Hepatocyte (in vitro differentiated cells): ENCODE measurements at regions not wholly inside any gene's neighbourhood (a gene's known extent, or its start where the extent isn't known, plus 50 kb on each side); places are given as distances from the start of the nearest gene placed in this dataset.
"Not testable (repeated sequence)": the region's sequence is repeated elsewhere in the genome, so short reads cannot be mapped to it uniquely, and the experiment has no call there.

Source experiments
- DNase-seq: peaks from one replicate; pipeline ENCODE4 v3.0.0-alpha.2; 2016; ENCODE audit warnings: low spot score
- H2AFZ ChIP-seq: fragments of 200-600 bp; sonication (generic); 2 replicates; pipeline ENCODE4 v1.6.0; 2016; ENCODE audit warnings: antibody characterized with exemption, mild to moderate bottlenecking
- H3K27ac ChIP-seq: fragments of 200-600 bp; sonication (generic); 2 replicates; pipeline ENCODE4 v1.5.1; 2016; ENCODE audit warnings: mild to moderate bottlenecking
- H3K27me3 ChIP-seq: fragments of 200-600 bp; sonication (generic); 2 replicates; pipeline ENCODE4 v1.6.1; 2016
- H3K36me3 ChIP-seq: fragments of 200-600 bp; sonication (generic); replicated peaks from 2 replicates; pipeline ENCODE4 v1.5.1; 2016; ENCODE audit warnings: low read depth; ENCODE audit not compliant: insufficient read depth
- H3K4me1 ChIP-seq: fragments of 200-600 bp; sonication (generic); 2 replicates; pipeline ENCODE4 v1.5.1; 2016; ENCODE audit warnings: mild to moderate bottlenecking, moderate library complexity; ENCODE audit not compliant: insufficient read depth
- H3K4me2 ChIP-seq: fragments of 200-600 bp; sonication (generic); 2 replicates; pipeline ENCODE4 v1.6.0; 2016
- H3K4me3 ChIP-seq: fragments of 200-600 bp; sonication (generic); 2 replicates; pipeline ENCODE4 v1.5.1; 2016; ENCODE audit warnings: mild to moderate bottlenecking
- H3K79me2 ChIP-seq: fragments of 200-600 bp; sonication (generic); 2 replicates; pipeline ENCODE4 v1.6.0; 2017; ENCODE audit warnings: mild to moderate bottlenecking
- H3K9me2 ChIP-seq: fragments of 200-600 bp; sonication (generic); replicated peaks from 2 replicates; pipeline ENCODE4 v1.6.0; 2017; ENCODE audit warnings: mild to moderate bottlenecking; ENCODE audit not compliant: insufficient read depth
- H3K9me3 ChIP-seq: fragments of 200-600 bp; sonication (generic); 2 replicates; pipeline ENCODE4 v1.5.1; 2016; ENCODE audit warnings: low read depth, mild to moderate bottlenecking
- H4K20me1 ChIP-seq: fragments of 200-600 bp; sonication (generic); 2 replicates; pipeline ENCODE4 v1.6.0; 2016; ENCODE audit warnings: mild to moderate bottlenecking; ENCODE audit not compliant: insufficient read depth, poor library complexity, severe bottlenecking
- CTCF ChIP-seq: fragments of 200-600 bp; sonication (generic); IDR thresholded peaks from 2 replicates; pipeline ENCODE4 v1.5.1; 2016; ENCODE audit warnings: antibody characterized with exemption, mild to moderate bottlenecking; ENCODE audit not compliant: poor library complexity
- EZH2 ChIP-seq: fragments of 200-600 bp; sonication (generic); IDR thresholded peaks from 2 replicates; pipeline ENCODE4 v1.6.1; 2016; ENCODE audit warnings: antibody characterized with exemption, mild to moderate bottlenecking, borderline replicate concordance
- EZH2phosphoT487 ChIP-seq: fragments of 200-600 bp; sonication (generic); IDR thresholded peaks from one replicate; pipeline ENCODE4 v1.6.1; 2018; ENCODE audit warnings: antibody characterized with exemption, mild to moderate bottlenecking, low read depth, moderate library complexity; ENCODE audit not compliant: unreplicated experiment, severe bottlenecking
- WGBS: methylation state at CpG from one replicate; pipeline ENCODE4 v1.1.6; 2016; ENCODE audit warnings: low lambda C conversion rate; ENCODE audit errors: missing lambda C conversion rate; 5-methylcytosine and 5-hydroxymethylcytosine counted together

GRCh38 chrX:93868289-93868965 lies 194.4 kb downstream of the FAM133A start:
- H3K9me2 ChIP-seq = no peaks in the 10 kb centered on the region
- H3K36me3 ChIP-seq = no peaks in the 10 kb centered on the region
- no peak for DNase-seq
- no peak overlapping the region for H3K4me3 ChIP-seq
- H3K9me3 ChIP-seq = no peaks in the 10 kb centered on the region
- whole genome bisulfite sequencing = 89% methylated on average over 9 of the region's 9 CpGs
- no peaks in the 10 kb centered on the region for H3K4me1 ChIP-seq
- no peak overlapping the region for H3K4me2 ChIP-seq
- H3K27ac ChIP-seq = no peak overlapping the region
- H3K79me2 ChIP-seq = no peaks in the 10 kb centered on the region
- no peaks in the 10 kb centered on the region for H3K27me3 ChIP-seq
- no peaks in the 10 kb centered on the region for H4K20me1 ChIP-seq
- no peak overlapping the region for H2AFZ ChIP-seq
- no peak for TF ChIP-seq CTCF

GRCh38 chrX:93874554-93874953 lies 200.5 kb downstream of the FAM133A start:
- H3K27ac ChIP-seq = no peak overlapping the region
- H3K27me3 ChIP-seq = no peaks in the 10 kb centered on the region
- H4K20me1 ChIP-seq = no peaks in the 10 kb centered on the region
- no peaks in the 10 kb centered on the region for H3K36me3 ChIP-seq
- H2AFZ ChIP-seq = no peak overlapping the region
- WGBS = 14% methylated on average over 4 of the region's 4 CpGs
- peaks cover 4% of the 10 kb centered on the region for H3K9me3 ChIP-seq
- H3K4me3 ChIP-seq = no peak overlapping the region
- no peaks in the 10 kb centered on the region for H3K9me2 ChIP-seq
- H3K4me2 ChIP-seq = no peak overlapping the region
- no peaks in the 10 kb centered on the region for H3K79me2 ChIP-seq
- TF ChIP-seq CTCF (peak; percentile 90), EZH2phosphoT487 (no peak)
- peak; percentile 72 for DNase-seq
- no peaks in the 10 kb centered on the region for H3K4me1 ChIP-seq

GRCh38 chrX:93875621-93876282 lies 201.7 kb downstream of the FAM133A start:
- peak; percentile 18 for DNase-seq
- H3K4me3 ChIP-seq = no peak overlapping the region
- no peak overlapping the region for H3K4me2 ChIP-seq
- no peaks in the 10 kb centered on the region for H3K9me2 ChIP-seq
- H3K9me3 ChIP-seq = peaks cover 4% of the 10 kb centered on the region
- WGBS = 86% methylated on average over 4 of the region's 4 CpGs
- H3K79me2 ChIP-seq = no peaks in the 10 kb centered on the region
- no peak for TF ChIP-seq EZH2
- no peak for TF ChIP-seq CTCF
- TF ChIP-seq EZH2phosphoT487 = no peak
- H3K4me1 ChIP-seq = no peaks in the 10 kb centered on the region
- H3K27me3 ChIP-seq = no peaks in the 10 kb centered on the region
- H3K27ac ChIP-seq = no peak overlapping the region
- no peaks in the 10 kb centered on the region for H4K20me1 ChIP-seq
- H2AFZ ChIP-seq = no peak overlapping the region
- no peaks in the 10 kb centered on the region for H3K36me3 ChIP-seq

- not testable (repeated sequence) for H3K79me2 ChIP-seq, H3K4me1 ChIP-seq, H3K36me3 ChIP-seq, H3K4me2 ChIP-seq, H3K4me3 ChIP-seq, H3K9me2 ChIP-seq, H3K27me3 ChIP-seq, DNase-seq, H3K9me3 ChIP-seq, H3K27ac ChIP-seq, H2AFZ ChIP-seq, H4K20me1 ChIP-seq
- WGBS = 98% methylated on average over 4 of the region's 4 CpGs
Measured at GRCh38 chrX:93921041-93921440, 247.0 kb downstream of the FAM133A start.
